Heart left ventricle (tissue), 16 donors: ENCODE measurements at regions not wholly inside any gene's neighbourhood (a gene's known extent, or its start where the extent isn't known, plus 50 kb on each side); places are given as distances from the start of the nearest gene placed in this dataset.

Experiments
- ATAC-seq, 4 donors: fragments of 200-7000 bp; cut with Tn5 transposase; one replicate each; pipeline ENCODE4 v1.9.1; 2020 to 2022; ENCODE audit warnings: moderate library complexity in 4 of 4, mild to moderate bottlenecking in 3 of 4, moderate number of reproducible peaks in 1 of 4
- DNase-seq, 5 donors: peaks; one replicate each; pipeline ENCODE4 v3.0.0-alpha.2; 2020
- H3K27ac ChIP-seq, 12 donors: fragments of 200-600 bp; sonication (generic) in 4 of 12; one replicate each; pipeline versions ENCODE4 v1.5.0 to v1.8.0; 2016 to 2022; ENCODE audit warnings: mild to moderate bottlenecking in 2 of 12
- H3K27me3 ChIP-seq, 9 donors: fragments of 200-600 bp; sonication (generic) in 2 of 9; one replicate each; pipeline versions ENCODE4 v1.5.1 to v1.8.0; 2016 to 2022; ENCODE audit warnings: mild to moderate bottlenecking in 3 of 9
- H3K36me3 ChIP-seq, 9 donors: fragments of 200-600 bp; sonication (generic) in 2 of 9; one replicate each; pipeline versions ENCODE4 v1.5.0 to v1.8.0; 2018 to 2022; ENCODE audit warnings: mild to moderate bottlenecking in 2 of 9
- H3K4me1 ChIP-seq, 12 donors: fragments of 200-600 bp; sonication (generic) in 4 of 12; one replicate each; pipeline versions ENCODE4 v1.5.0 to v1.8.0; 2016 to 2022; ENCODE audit warnings: mild to moderate bottlenecking in 3 of 12
- H3K4me3 ChIP-seq, 12 donors: fragments of 200-600 bp; sonication (generic) in 4 of 12; one replicate each; pipeline versions ENCODE4 v1.5.0 to v1.8.0; 2017 to 2022; ENCODE audit warnings: mild to moderate bottlenecking in 9 of 12, moderate library complexity in 4 of 12
- H3K9me3 ChIP-seq, 12 donors: fragments of 200-600 bp; sonication (generic) in 4 of 12; one replicate each; pipeline versions ENCODE4 v1.5.0 to v1.8.0; 2016 to 2022; ENCODE audit warnings: mild to moderate bottlenecking in 1 of 12
- CTCF ChIP-seq, 12 donors: fragments of 200-600 bp; sonication (generic) in 4 of 12; IDR thresholded peaks; one replicate each; pipeline versions ENCODE4 v1.5.0 to v1.8.0; 2018 to 2022; ENCODE audit warnings: antibody characterized with exemption in 12 of 12, mild to moderate bottlenecking in 5 of 12
- POLR2A ChIP-seq, 2 donors: fragments of 450-650 bp; IDR thresholded peaks; one replicate each; pipeline ENCODE4 v1.6.1; 2017; ENCODE audit warnings: antibody characterized with exemption in 2 of 2, mild to moderate bottlenecking in 2 of 2, moderate library complexity in 2 of 2
- WGBS, 4 donors: extraction: QIAGEN DNeasy Blood & Tissue Kit in 2 of 4; methylation state at CpG; one replicate each; pipeline versions ENCODE4 v1.1.5 to v1.1.7; 2013 to 2018; 5-methylcytosine and 5-hydroxymethylcytosine counted together
- intact Hi-C, 10 donors: fragments of 100-400 bp; cut with DNase I; formaldehyde crosslinking; loops; one replicate each; pipeline versions ENCODE4 v1.11.1 to v1.14.2; 2022
- donor health status: ischemic (EF 13 %, LVEDD 7.1; RV severe dilation, severe dysfunction).
- donor health status: healthy with polysubstance abuse.
- donor health status: DM: no; HTN: yes; CAD: no.
- donor health status: DM: no; HTN: no; CAD: no.
- donor health status: ischemic (EF 25% LVEDD 6.9; RV normal size, moderate dysfunction).
- donor health status: ischemic (EF 25% LVEDD 5.7; RV mildly dilated, moderate dysfunction).
- donor health status: healthy.
- donor health status: DM: yes; HTN: yes; CAD: no.
- donor health status: ischemic (EF 35%, LVEDD 5.7; RV mildly dilated, moderate dysfunction).
- donor health status: nonischemic (EF 11% LVEDD 7.7; RV severe dilation, severe dysfunction).
- donor health status: DM: yes; HTN: yes; CAD: no.
- donor health status: PGD.
- donor health status: ischemic (EF 29% LVEDD 5.4; RV normal size, mild dysfunction).
- donor health status: nonischemic (EF 23%, LVEDD 6.1; RV moderate dilation, normal function).

DNA sequence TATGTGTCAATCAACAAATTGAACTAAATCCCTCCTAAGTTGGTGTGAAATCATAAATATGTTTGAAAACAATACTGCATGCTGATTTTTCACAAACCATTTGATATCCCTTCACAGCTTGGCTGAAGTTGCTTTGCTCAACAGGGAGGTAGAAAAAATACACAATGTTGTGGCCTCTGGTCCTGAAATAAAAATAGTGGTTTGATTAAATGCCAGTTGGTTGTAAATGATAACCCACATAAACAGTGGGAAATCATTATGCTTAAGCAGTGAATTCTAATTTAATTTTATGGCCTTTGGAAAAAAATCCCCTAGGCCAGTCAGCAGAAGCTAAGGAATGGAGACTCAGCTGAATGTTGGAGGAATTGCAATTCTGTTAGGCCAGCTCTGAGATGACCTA lies 359.4 kb upstream of the CWC22 start:
- intact Hi-C loops, result no loop called here
- Histone ChIP-seq H3K36me3 (no peaks in the 10 kb centered on the region), H3K4me1 (peaks cover 0 to 6% (median 0%) of the 10 kb centered on the region in 12 donors), H3K27me3 (no peaks in the 10 kb centered on the region), H3K9me3 (peaks cover 0 to 5% (median 0%) of the 10 kb centered on the region in 12 donors), H3K4me3 (no peak overlapping the region), H3K27ac (no peak overlapping the region)
- DNase-seq (no peak), ATAC-seq (no peak)
- TF ChIP-seq CTCF (IDR thresholded peaks at IDR 0.05), result no peak

GRCh38 chr2:180364719-180365118 lies 357.6 kb upstream of the CWC22 start:
- DNase-seq (no peak), ATAC-seq (no peak)
- Histone ChIP-seq H3K36me3 (no peaks in the 10 kb centered on the region), H3K27ac (peak overlapping the region in 1 of 12 donors; percentile 8), H3K4me3 (no peak overlapping the region), H3K4me1 (peaks cover 0 to 6% (median 0%) of the 10 kb centered on the region in 12 donors), H3K27me3 (no peaks in the 10 kb centered on the region), H3K9me3 (peaks cover 0 to 5% (median 0%) of the 10 kb centered on the region in 12 donors)
- WGBS, 4 donors, result 80 to 89% (median 82%) methylated on average over 2 of the region's 2 CpGs
- TF ChIP-seq CTCF (IDR thresholded peaks at IDR 0.05) (no peak), POLR2A (IDR thresholded peaks at IDR 0.05) (no peak)
- intact Hi-C loops, result no loop called here

DNA sequence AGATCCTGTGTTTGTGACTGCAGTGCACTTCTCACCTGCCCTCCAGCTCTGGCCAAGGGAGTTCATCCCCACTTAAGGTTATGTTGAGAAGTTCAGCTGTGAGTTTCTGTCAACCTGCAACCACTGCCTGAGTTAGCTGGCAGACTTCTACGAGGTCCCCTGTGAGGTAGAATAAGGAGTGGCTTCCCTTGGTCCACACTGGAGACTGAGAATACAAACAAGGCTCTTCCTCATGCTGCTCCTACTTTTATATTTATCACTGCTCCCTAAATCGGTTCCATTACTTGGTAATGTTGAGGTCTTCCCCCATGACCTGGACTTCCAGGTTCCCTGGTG lies 353.2 kb upstream of the CWC22 start:
- no peak overlapping the region for H3K4me3 ChIP-seq

DNA sequence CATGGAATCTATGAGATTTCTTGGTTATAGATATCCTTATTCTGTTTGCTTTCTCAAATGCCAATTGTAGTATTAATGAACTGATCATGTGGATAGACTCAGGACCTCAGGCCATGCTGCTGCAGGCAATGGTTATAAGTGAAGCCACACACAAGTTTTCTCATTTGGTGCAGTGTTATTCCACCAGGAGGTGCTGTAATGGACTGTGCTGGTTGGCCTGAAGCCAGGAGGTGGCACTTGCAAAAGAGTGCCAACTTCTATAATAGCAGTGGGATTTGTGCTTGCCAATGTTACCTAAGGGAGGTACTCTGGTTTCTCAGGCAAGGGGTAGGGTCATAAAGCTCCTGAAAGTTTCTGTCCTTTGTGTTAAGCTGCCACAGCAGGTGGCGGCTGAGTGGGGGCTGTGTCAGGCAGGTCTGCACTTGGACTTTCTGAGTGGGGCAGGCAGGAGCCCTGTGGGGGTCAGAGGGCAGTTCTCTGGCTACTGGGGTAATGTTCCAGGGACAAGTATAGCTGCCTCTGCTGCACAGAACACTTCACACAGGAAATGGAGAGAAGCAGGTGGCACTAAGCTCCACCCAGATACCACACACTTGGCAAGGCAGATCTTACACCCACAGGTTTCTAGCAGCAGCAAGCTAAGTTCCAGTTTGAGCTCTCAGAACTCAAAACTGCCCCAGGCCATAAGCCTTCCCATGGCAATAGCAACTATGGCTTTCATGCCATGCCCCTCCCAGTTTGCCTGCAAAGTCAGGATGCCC lies 352.6 kb upstream of the CWC22 start:
- no peaks in the 10 kb centered on the region for H3K27me3 ChIP-seq
- H3K27ac ChIP-seq, result no peak overlapping the region
- H3K36me3 ChIP-seq, result no peaks in the 10 kb centered on the region
- peaks cover 0 to 5% (median 0%) of the 10 kb centered on the region in 12 donors for H3K9me3 ChIP-seq
- no peak for ATAC-seq
- no peak for DNase-seq
- intact Hi-C loops, result no loop called here
- H3K4me3 ChIP-seq, result no peak overlapping the region
- TF ChIP-seq CTCF (IDR thresholded peaks at IDR 0.05), result no peak
- no peak for TF ChIP-seq POLR2A (IDR thresholded peaks at IDR 0.05)
- WGBS, 4 donors, result 79 to 100% (median 98%) methylated on average over 1 of the region's 1 CpG
- no peaks in the 10 kb centered on the region for H3K4me1 ChIP-seq

More for the DNA sequence above, 353.2 kb upstream of the CWC22 start:
- H3K9me3 ChIP-seq, result peaks cover 0 to 5% (median 0%) of the 10 kb centered on the region in 12 donors
- intact Hi-C loops, result no loop called here
- H3K36me3 ChIP-seq, result no peaks in the 10 kb centered on the region
- no peak overlapping the region for H3K27ac ChIP-seq
- H3K4me1 ChIP-seq, result no peaks in the 10 kb centered on the region
- TF ChIP-seq CTCF (IDR thresholded peaks at IDR 0.05) (no peak), POLR2A (IDR thresholded peaks at IDR 0.05) (no peak)
- ATAC-seq (no peak), DNase-seq (no peak)
- WGBS, 4 donors, result 48 to 76% (median 70%) methylated on average over 2 of the region's 2 CpGs
- no peaks in the 10 kb centered on the region for H3K27me3 ChIP-seq
